PC-9 (cell line): ENCODE measurements at regions not wholly inside any gene's neighbourhood (a gene's known extent, or its start where the extent isn't known, plus 50 kb on each side); places are given as distances from the start of the nearest gene placed in this dataset.

ENCODE experiments used
- BruUV-seq: library from RNA; stranded (reverse); fragments of 400-500 nt; replicated peaks from 2 replicates; lab custom pipeline; 2021; lab: Mats Ljungman, UMichigan
- CTCF ChIA-PET: fragments of 300-600 bp; sonication (Branson Sonifier 250); formaldehyde crosslinking; loops from one replicate; lab custom pipeline; 2022; ENCODE audit warnings: antibody characterized with exemption; lab: Charles Lee
- POLR2A ChIA-PET: fragments of 300-600 bp; sonication (Branson Sonifier 250); formaldehyde crosslinking; loops from one replicate; lab custom pipeline; 2022; ENCODE audit warnings: antibody characterized with exemption; ENCODE audit not compliant: unreplicated experiment; lab: Charles Lee
- DNase-seq, 2 experiments: peaks; one replicate each; pipeline versions ENCODE4 v3.0.0 to v3.0.0-alpha.2; 2015 to 2022; ENCODE audit warnings: mixed read lengths in 1 of 2
- H2AFZ ChIP-seq: fragments of 200-600 bp; sonication (generic); 2 replicates; pipeline ENCODE4 v1.8.1; 2017; ENCODE audit warnings: antibody characterized with exemption
- H3F3A ChIP-seq: fragments of 200-600 bp; sonication (generic); 2 replicates; pipeline ENCODE4 v1.8.1; 2017; ENCODE audit warnings: antibody characterized with exemption, mild to moderate bottlenecking, low read depth; ENCODE audit not compliant: insufficient read depth
- H3K27ac ChIP-seq: fragments of 200-600 bp; sonication (generic); 2 replicates; pipeline ENCODE4 v1.6.1; 2016; ENCODE audit warnings: mixed run types
- H3K27me3 ChIP-seq: fragments of 200-600 bp; sonication (generic); 2 replicates; pipeline ENCODE4 v1.6.1; 2016; ENCODE audit warnings: low read depth, mixed run types; ENCODE audit not compliant: insufficient read depth
- H3K36me3 ChIP-seq: fragments of 200-600 bp; sonication (generic); 2 replicates; pipeline ENCODE4 v1.6.1; 2016; ENCODE audit warnings: low read depth, mixed run types
- H3K4me1 ChIP-seq: fragments of 200-600 bp; sonication (generic); replicated peaks from 2 replicates; pipeline ENCODE4 v1.6.1; 2016; ENCODE audit warnings: mixed run types; ENCODE audit not compliant: insufficient read depth
- H3K4me2 ChIP-seq: fragments of 200-600 bp; sonication (generic); 2 replicates; pipeline ENCODE4 v1.6.1; 2017; ENCODE audit warnings: mixed run types
- H3K4me3 ChIP-seq: fragments of 200-600 bp; sonication (generic); 2 replicates; pipeline ENCODE4 v1.6.1; 2016; ENCODE audit warnings: mixed run types
- H3K79me2 ChIP-seq: fragments of 200-600 bp; sonication (generic); 2 replicates; pipeline ENCODE4 v1.6.1; 2017; ENCODE audit warnings: low read depth, mixed run types
- H3K9me2 ChIP-seq: fragments of 200-600 bp; sonication (generic); 2 replicates; pipeline ENCODE4 v1.8.1; 2017; ENCODE audit warnings: mild to moderate bottlenecking; ENCODE audit not compliant: insufficient read depth
- H3K9me3 ChIP-seq: fragments of 200-600 bp; sonication (generic); 2 replicates; pipeline ENCODE4 v1.8.1; 2016; ENCODE audit warnings: low read depth; ENCODE audit not compliant: insufficient read depth
- H4K20me1 ChIP-seq: fragments of 200-600 bp; sonication (generic); 2 replicates; pipeline ENCODE4 v1.8.1; 2017; ENCODE audit not compliant: insufficient read depth
- CTCF ChIP-seq: fragments of 200-600 bp; sonication (generic); conservative IDR thresholded peaks from 2 replicates; pipeline ENCODE4 v1.6.1; 2017; ENCODE audit warnings: mixed run types, antibody characterized with exemption, mild to moderate bottlenecking, moderate library complexity
- EZH2 ChIP-seq: fragments of 200-600 bp; sonication (generic); IDR thresholded peaks from 2 replicates; pipeline ENCODE4 v1.8.0; 2017; ENCODE audit warnings: antibody characterized with exemption, low read depth
- intact Hi-C: fragments of 100-400 bp; cut with micrococcal nuclease; formaldehyde crosslinking; loops from one replicate; pipeline ENCODE4 v1.10.0; 2022; ENCODE audit not compliant: unreplicated experiment

GRCh38 chr18:1676387-1676786 lies 771.7 kb downstream of the ADCYAP1 start:
- H3K9me3 ChIP-seq: no peaks in the 10 kb centered on the region
- H3K36me3 ChIP-seq: no peaks in the 10 kb centered on the region
- DNase-seq: no peak
- H3K27ac ChIP-seq: no peak overlapping the region
- H3K4me1 ChIP-seq: no peaks in the 10 kb centered on the region
- H3K4me3 ChIP-seq: no peak overlapping the region
- no peaks in the 10 kb centered on the region for H3K27me3 ChIP-seq
- intact Hi-C loops: no loop called here
- H3K4me2 ChIP-seq: no peak overlapping the region
- 0 out of 2 replicates have a peak, but pooled peaks cover 9% of the 10 kb centered on the region for H3K9me2 ChIP-seq
- CTCF ChIA-PET: no interaction called here
- no peak overlapping the region; the same call in 1 of the 2 replicates for H2AFZ ChIP-seq
- TF ChIP-seq CTCF: no peak
- TF ChIP-seq EZH2: no peak
- POLR2A ChIA-PET: no interaction called here
- no peaks in the 10 kb centered on the region for H3F3A ChIP-seq
- H4K20me1 ChIP-seq: no peaks in the 10 kb centered on the region; the same call in 1 of the 2 replicates
- BruUV-seq: no TSS peak
- H3K79me2 ChIP-seq: no peaks in the 10 kb centered on the region

- no peak for DNase-seq
- Histone ChIP-seq H3F3A (no peaks in the 10 kb centered on the region), H4K20me1 (no peaks in the 10 kb centered on the region; the same call in 1 of the 2 replicates), H3K27ac (no peak overlapping the region), H3K9me2 (no peaks in the 10 kb centered on the region), H3K4me1 (no peaks in the 10 kb centered on the region), H3K36me3 (no peaks in the 10 kb centered on the region), H3K27me3 (no peaks in the 10 kb centered on the region), H3K4me2 (no peak overlapping the region), H3K79me2 (no peaks in the 10 kb centered on the region), H3K4me3 (no peak overlapping the region), H2AFZ (no peak overlapping the region), H3K9me3 (no peaks in the 10 kb centered on the region)
- no TSS peak for BruUV-seq
- POLR2A ChIA-PET: no interaction called here
- CTCF ChIA-PET: no interaction called here
- intact Hi-C loops: no loop called here
- TF ChIP-seq EZH2 (no peak), CTCF (no peak)
Measured at GRCh38 chr18:1680108-1680507, 775.4 kb downstream of the ADCYAP1 start.

GRCh38 chr18:1691863-1692262 lies 787.2 kb downstream of the ADCYAP1 start:
- no peak for TF ChIP-seq CTCF
- no peak for TF ChIP-seq EZH2
- no peaks in the 10 kb centered on the region for H3K79me2 ChIP-seq
- CTCF ChIA-PET: no interaction called here
- no peaks in the 10 kb centered on the region for H3K36me3 ChIP-seq
- BruUV-seq: no TSS peak
- DNase-seq: no peak
- no peak overlapping the region for H3K4me3 ChIP-seq
- H3K4me2 ChIP-seq: no peak overlapping the region
- H3F3A ChIP-seq: no peaks in the 10 kb centered on the region
- H3K4me1 ChIP-seq: no peaks in the 10 kb centered on the region
- no peaks in the 10 kb centered on the region for H3K9me2 ChIP-seq
- no peaks in the 10 kb centered on the region for H3K27me3 ChIP-seq
- no peak overlapping the region for H3K27ac ChIP-seq
- intact Hi-C loops: no loop called here
- POLR2A ChIA-PET: no interaction called here
- H4K20me1 ChIP-seq: no peaks in the 10 kb centered on the region
- H2AFZ ChIP-seq: no peak overlapping the region
- H3K9me3 ChIP-seq: no peaks in the 10 kb centered on the region
